ENCODE measurements at regions not wholly inside any gene's neighbourhood (a gene's known extent, or its start where the extent isn't known, plus 50 kb on each side); places are given as distances from the start of the nearest gene placed in this dataset.

DNA sequence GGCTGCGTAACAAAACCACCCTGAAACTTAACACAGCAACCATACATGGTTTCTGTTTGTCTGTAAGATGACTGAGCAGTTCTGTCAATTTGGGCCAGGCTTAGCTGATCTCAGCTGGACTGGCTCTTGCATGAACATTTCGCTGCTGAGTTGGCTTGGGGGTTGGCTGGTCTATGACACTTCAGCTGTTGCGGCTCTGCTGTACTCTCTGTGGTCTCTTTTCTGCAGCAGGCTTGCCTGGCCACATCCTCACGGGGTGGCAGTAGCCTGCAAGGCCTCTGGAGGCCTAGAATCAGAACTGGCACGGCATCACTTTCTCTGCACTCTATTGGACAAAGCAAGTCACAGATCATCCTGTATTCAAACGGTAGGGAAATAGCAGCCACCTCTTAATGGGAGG is 216.2 kb downstream of the BCL11B start:
- no peak for ATAC-seq
- H3K27ac Mint-ChIP-seq = no peak overlapping the region
- ChIA-PET CTCF (no interaction called here), POLR2A (no interaction called here)
- no peak overlapping the region for H3K4me3 Mint-ChIP-seq
- DNase-seq (ENCODE audit: low spot score) = no peak
- peaks cover 16% of the 10 kb centered on the region for H3K36me3 Mint-ChIP-seq
- H3K4me1 Mint-ChIP-seq = no peaks in the 10 kb centered on the region
- no peaks in the 10 kb centered on the region for H3K27me3 Mint-ChIP-seq (ENCODE audit: low read depth)
- TF ChIP-seq ZBTB43 (CRISPR knock-in tag; IDR thresholded peaks at IDR 0.05) (no peak), RELA (CRISPR knock-in tag; IDR thresholded peaks at IDR 0.05; ENCODE audit: borderline replicate concordance) (no peak), ESRRA (CRISPR knock-in tag; IDR thresholded peaks at IDR 0.05; ENCODE audit: borderline replicate concordance) (no peak), GTF2I (CRISPR knock-in tag; conservative IDR thresholded peaks at IDR 0.05) (no peak), ZNF423 (CRISPR knock-in tag; IDR thresholded peaks at IDR 0.05) (no peak)
- peaks cover 39% of the 10 kb centered on the region for H3K9me3 Mint-ChIP-seq

DNA sequence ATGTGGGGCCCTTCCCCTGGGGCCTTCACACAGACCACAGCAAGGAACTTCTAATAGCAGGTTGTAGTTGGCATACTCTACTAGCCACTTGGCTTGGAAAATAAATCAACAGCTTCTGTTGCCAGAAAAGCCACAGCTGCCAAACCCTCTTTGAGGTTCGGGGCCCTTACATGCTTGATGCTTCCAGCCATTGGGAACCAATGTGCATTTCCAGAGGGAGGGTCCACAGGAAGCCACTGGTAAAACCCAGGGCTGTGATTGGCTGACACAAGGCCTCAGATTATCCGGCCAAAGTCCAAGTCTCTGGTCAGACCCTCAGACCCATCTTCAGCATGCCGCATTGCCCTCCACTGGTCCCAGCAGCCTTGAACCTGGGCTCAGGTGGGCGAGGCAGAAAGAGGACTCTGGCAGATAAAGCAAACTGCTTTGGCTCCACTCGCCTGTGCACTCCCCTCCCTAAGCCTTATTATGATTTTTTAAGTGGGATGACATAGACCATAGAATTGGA is 214.4 kb downstream of the BCL11B start:
- Mint-ChIP-seq H3K27me3 (ENCODE audit: low read depth) (no peaks in the 10 kb centered on the region), H3K4me1 (no peaks in the 10 kb centered on the region), H3K27ac (no peak overlapping the region), H3K36me3 (peaks cover 3% of the 10 kb centered on the region; the same call in 1 of the 2 replicates), H3K9me3 (peaks cover 22% of the 10 kb centered on the region), H3K4me3 (no peak overlapping the region)
- DNase-seq (ENCODE audit: low spot score) (no peak), ATAC-seq (no peak)
- CTCF ChIA-PET = interaction anchor here (1.5 kb wide), 1 partner anchor 262 kb away, joined by 4 read pairs; no protein-coding TSS in a partner anchor
- POLR2A ChIA-PET = no interaction called here
- TF ChIP-seq, protein P1, sequence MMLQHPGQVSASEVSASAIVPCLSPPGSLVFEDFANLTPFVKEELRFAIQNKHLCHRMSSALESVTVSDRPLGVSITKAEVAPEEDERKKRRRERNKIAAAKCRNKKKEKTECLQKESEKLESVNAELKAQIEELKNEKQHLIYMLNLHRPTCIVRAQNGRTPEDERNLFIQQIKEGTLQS (CRISPR knock-in tag; conservative IDR thresholded peaks at IDR 0.05) = no peak
- TF ChIP-seq, protein P2, sequence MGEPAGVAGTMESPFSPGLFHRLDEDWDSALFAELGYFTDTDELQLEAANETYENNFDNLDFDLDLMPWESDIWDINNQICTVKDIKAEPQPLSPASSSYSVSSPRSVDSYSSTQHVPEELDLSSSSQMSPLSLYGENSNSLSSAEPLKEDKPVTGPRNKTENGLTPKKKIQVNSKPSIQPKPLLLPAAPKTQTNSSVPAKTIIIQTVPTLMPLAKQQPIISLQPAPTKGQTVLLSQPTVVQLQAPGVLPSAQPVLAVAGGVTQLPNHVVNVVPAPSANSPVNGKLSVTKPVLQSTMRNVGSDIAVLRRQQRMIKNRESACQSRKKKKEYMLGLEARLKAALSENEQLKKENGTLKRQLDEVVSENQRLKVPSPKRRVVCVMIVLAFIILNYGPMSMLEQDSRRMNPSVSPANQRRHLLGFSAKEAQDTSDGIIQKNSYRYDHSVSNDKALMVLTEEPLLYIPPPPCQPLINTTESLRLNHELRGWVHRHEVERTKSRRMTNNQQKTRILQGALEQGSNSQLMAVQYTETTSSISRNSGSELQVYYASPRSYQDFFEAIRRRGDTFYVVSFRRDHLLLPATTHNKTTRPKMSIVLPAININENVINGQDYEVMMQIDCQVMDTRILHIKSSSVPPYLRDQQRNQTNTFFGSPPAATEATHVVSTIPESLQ (CRISPR knock-in tag; IDR thresholded peaks at IDR 0.05) = no peak
- TF ChIP-seq ELF4 (CRISPR knock-in tag; IDR thresholded peaks at IDR 0.05; ENCODE audit: low read depth) (no peak), ZNF121 (CRISPR knock-in tag; IDR thresholded peaks at IDR 0.05) (no peak), IRF1 (CRISPR knock-in tag; IDR thresholded peaks at IDR 0.05) (no peak), EMX1 (CRISPR knock-in tag; IDR thresholded peaks at IDR 0.05) (no peak), HMGA2 (CRISPR knock-in tag; IDR thresholded peaks at IDR 0.05) (no peak), TP53 (CRISPR knock-in tag; IDR thresholded peaks at IDR 0.05) (no peak), FOXP1 (CRISPR knock-in tag; IDR thresholded peaks at IDR 0.05; ENCODE audit: borderline replicate concordance) (no peak), ZNF425 (CRISPR knock-in tag; conservative IDR thresholded peaks at IDR 0.05) (no peak), ESRRA (CRISPR knock-in tag; IDR thresholded peaks at IDR 0.05; ENCODE audit: borderline replicate concordance) (no peak), GABPB1 (CRISPR knock-in tag; IDR thresholded peaks at IDR 0.05) (no peak), SMAD3 (CRISPR knock-in tag; IDR thresholded peaks at IDR 0.05; ENCODE audit: borderline replicate concordance) (no peak), ZNF219 (CRISPR knock-in tag; IDR thresholded peaks at IDR 0.05; ENCODE audit: borderline replicate concordance) (no peak), TEAD4 (CRISPR knock-in tag; IDR thresholded peaks at IDR 0.05) (no peak), MYBL2 (CRISPR knock-in tag; IDR thresholded peaks at IDR 0.05) (no peak), PRDM15 (CRISPR knock-in tag; IDR thresholded peaks at IDR 0.05) (no peak), ZNF671 (CRISPR knock-in tag; IDR thresholded peaks at IDR 0.05) (no peak)
- TF ChIP-seq, protein P3, sequence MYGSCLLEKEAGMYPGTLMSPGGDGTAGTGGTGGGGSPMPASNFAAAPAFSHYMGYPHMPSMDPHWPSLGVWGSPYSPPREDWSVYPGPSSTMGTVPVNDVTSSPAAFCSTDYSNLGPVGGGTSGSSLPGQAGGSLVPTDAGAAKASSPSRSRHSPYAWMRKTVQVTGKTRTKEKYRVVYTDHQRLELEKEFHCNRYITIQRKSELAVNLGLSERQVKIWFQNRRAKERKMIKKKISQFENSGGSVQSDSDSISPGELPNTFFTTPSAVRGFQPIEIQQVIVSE (CRISPR knock-in tag; IDR thresholded peaks at IDR 0.05; ENCODE audit: borderline replicate concordance) = no peak

Data from WTC11 (cell line).